Fibroblast of pulmonary artery (primary cell): ENCODE measurements at regions not wholly inside any gene's neighbourhood (a gene's known extent, or its start where the extent isn't known, plus 50 kb on each side); places are given as distances from the start of the nearest gene placed in this dataset.

Source experiments
- DNase-seq: peaks from one replicate; pipeline ENCODE4 v3.0.0-alpha.2; 2010; ENCODE audit warnings: low read depth
- H3K4me3 ChIP-seq: replicated peaks from 2 replicates; pipeline ENCODE4 v1.5.1; 2011; ENCODE audit warnings: low read depth, mild to moderate bottlenecking, control low read depth, low read length, moderate library complexity
- CTCF ChIP-seq: IDR thresholded peaks from 2 replicates; pipeline ENCODE4 v1.5.1; 2011; ENCODE audit warnings: mild to moderate bottlenecking, control low read depth, low read length, inconsistent platforms; ENCODE audit errors: missing control alignments

- DNase-seq = no peak
- TF ChIP-seq CTCF = no peak
- H3K4me3 ChIP-seq = no peak overlapping the region
Observed at GRCh38 chr22:48147404-48147803, 1385.0 kb downstream of the TBC1D22A start.

- TF ChIP-seq CTCF = no peak
- no peak for DNase-seq
- no peak overlapping the region for H3K4me3 ChIP-seq
Observed at GRCh38 chr22:48146426-48146825, 1384.0 kb downstream of the TBC1D22A start.

GRCh38 chr22:48145738-48146137 lies 1383.3 kb downstream of the TBC1D22A start:
- no peak overlapping the region for H3K4me3 ChIP-seq
- no peak for DNase-seq
- TF ChIP-seq CTCF = no peak

- DNase-seq = no peak
- H3K4me3 ChIP-seq = no peak overlapping the region
- TF ChIP-seq CTCF = no peak
Observed at GRCh38 chr22:48144318-48144717, 1381.9 kb downstream of the TBC1D22A start.

- H3K4me3 ChIP-seq = no peak overlapping the region
- no peak for DNase-seq
- no peak for TF ChIP-seq CTCF
Observed at GRCh38 chr22:48143856-48144255, 1381.4 kb downstream of the TBC1D22A start.

- no peak overlapping the region for H3K4me3 ChIP-seq
- TF ChIP-seq CTCF = no peak
- DNase-seq = no peak
Observed at GRCh38 chr22:48142388-48142787, 1379.9 kb downstream of the TBC1D22A start.

GRCh38 chr22:48141301-48141700 lies 1378.9 kb downstream of the TBC1D22A start:
- no peak for DNase-seq
- TF ChIP-seq CTCF = no peak
- H3K4me3 ChIP-seq = no peak overlapping the region
